ENCODE measurements at regions not wholly inside any gene's neighbourhood (a gene's known extent, or its start where the extent isn't known, plus 50 kb on each side); places are given as distances from the start of the nearest gene placed in this dataset.

GRCh38 chrX:51242212-51242611 lies 90.4 kb upstream of the NUDT10 start:
- Mint-ChIP-seq H3K4me3 (no peak overlapping the region), H3K27me3 (ENCODE audit: low read depth) (no peaks in the 10 kb centered on the region; the same call in 1 of the 2 replicates), H3K9me3 (peaks cover 76 to 86% of the 10 kb centered on the region in 2 experiments), H3K27ac (no peak overlapping the region), H3K4me1 (no peaks in the 10 kb centered on the region), H3K36me3 (ENCODE audit: insufficient read depth in 1 of 3, low read depth in 3 of 3) (peaks cover 7 to 11% (median 11%) of the 10 kb centered on the region in 3 experiments)
- Histone ChIP-seq H3K56ac (ENCODE audit: insufficient read length, low read depth, low read length) (no peak overlapping the region), H3K23me2 (ENCODE audit: insufficient read length, low read depth, low read length, poor library complexity, severe bottlenecking) (no peaks in the 10 kb centered on the region), H3K23ac (ENCODE audit: insufficient read length, low read depth, low read length) (no peak overlapping the region), H4K91ac (ENCODE audit: insufficient read length, low read depth, low read length) (no peak overlapping the region), H2BK120ac (ENCODE audit: low read depth, low read length, poor library complexity, severe bottlenecking) (no peak overlapping the region), H2BK12ac (ENCODE audit: insufficient read length, low read depth, low read length) (no peak overlapping the region), H3K14ac (ENCODE audit: insufficient read depth, low read length) (no peak overlapping the region), H3T11ph (ENCODE audit: low read length) (no peak overlapping the region), H2BK5ac (ENCODE audit: insufficient read length, low read length) (no peak overlapping the region), H3K4ac (ENCODE audit: low read depth, low read length) (no peak overlapping the region), H2AFZ (ENCODE audit: low read length) (no peak overlapping the region), H3K9me3 (ENCODE audit: control insufficient read depth, low read depth, low read length) (peaks cover 25% of the 10 kb centered on the region), H3K27ac (ENCODE audit: insufficient read length, low read depth, low read length) (no peak overlapping the region), H4K8ac (replicated peaks; ENCODE audit: insufficient read length, low read depth, low read length) (no peak overlapping the region), H3K79me2 (ENCODE audit: insufficient read depth, low read length) (no peaks in the 10 kb centered on the region), H3K9ac (ENCODE audit: extremely low read depth, insufficient read length, low read length) (no peak overlapping the region), H4K20me1 (ENCODE audit: control insufficient read depth, insufficient read depth, insufficient read length) (no peaks in the 10 kb centered on the region), H2AK5ac (ENCODE audit: insufficient read length, low read length) (no peak overlapping the region), H3K18ac (ENCODE audit: insufficient read length, low read depth, low read length) (no peak overlapping the region), H2BK15ac (ENCODE audit: low read depth, low read length) (no peak overlapping the region), H3K79me1 (ENCODE audit: insufficient read depth, low read depth, low read length, poor library complexity, severe bottlenecking) (no peaks in the 10 kb centered on the region), H3K27me3 (ENCODE audit: insufficient read depth, low read length) (no peaks in the 10 kb centered on the region), H3K4me1 (ENCODE audit: insufficient read depth, low read length) (no peaks in the 10 kb centered on the region), H4K5ac (ENCODE audit: insufficient read length, low read depth, low read length) (no peak overlapping the region), H2BK20ac (ENCODE audit: low read depth, low read length, poor library complexity, severe bottlenecking) (no peak overlapping the region), H3K4me2 (ENCODE audit: insufficient read depth, insufficient read length, low read length) (no peak overlapping the region)
- no CpG with 5 or more reads among the region's 4 CpGs for WGBS (ENCODE audit: extremely low coverage, insufficient read length, low lambda C conversion rate)
- no peak for TF ChIP-seq CTCF (conservative IDR thresholded peaks at IDR 0.05)
- no peak for DNase-seq
